OCI-LY7 (cell line): ENCODE measurements at regions not wholly inside any gene's neighbourhood (a gene's known extent, or its start where the extent isn't known, plus 50 kb on each side); places are given as distances from the start of the nearest gene placed in this dataset.

Source experiments
- BruUV-seq: library from RNA; stranded (reverse); fragments of 400-500 nt; replicated peaks from 2 replicates; lab custom pipeline; 2021; lab: Mats Ljungman, UMichigan
- CTCF ChIA-PET: fragments of 300-600 bp; sonication (Branson Sonifier 250); formaldehyde crosslinking; loops from one replicate; lab custom pipeline; 2022; ENCODE audit warnings: antibody characterized with exemption; ENCODE audit not compliant: unreplicated experiment; lab: Charles Lee
- POLR2A ChIA-PET: fragments of 300-600 bp; sonication (Branson Sonifier 250); formaldehyde crosslinking; loops from one replicate; lab custom pipeline; 2022; ENCODE audit warnings: antibody characterized with exemption; lab: Charles Lee
- DNase-seq: peaks from one replicate; pipeline ENCODE4 v3.0.0-alpha.2; 2015; ENCODE audit warnings: low spot score
- H2AFZ ChIP-seq: fragments of 200-600 bp; sonication (generic), shearing (Covaris generic); 2 replicates; pipeline ENCODE4 v1.6.1; 2014; ENCODE audit warnings: mild to moderate bottlenecking, antibody characterized with exemption, low read length, moderate library complexity
- H3K27ac ChIP-seq: fragments of 200-600 bp; sonication (generic); 2 replicates; pipeline ENCODE4 v1.5.1; 2014; ENCODE audit warnings: mixed run types, low read depth, mild to moderate bottlenecking, moderate library complexity, low read length, inconsistent platforms; ENCODE audit not compliant: poor library complexity, severe bottlenecking
- H3K36me3 ChIP-seq: fragments of 200-600 bp; sonication (generic); 2 replicates; pipeline ENCODE4 v1.6.1; 2014; ENCODE audit warnings: mild to moderate bottlenecking, antibody characterized with exemption, low read length, moderate library complexity, mixed read lengths; ENCODE audit not compliant: insufficient read depth
- H3K4me1 ChIP-seq: fragments of 200-600 bp; sonication (generic); 2 replicates; pipeline ENCODE4 v1.5.1; 2014; ENCODE audit warnings: mild to moderate bottlenecking, low read length; ENCODE audit not compliant: insufficient read depth, poor library complexity, severe bottlenecking
- H3K4me2 ChIP-seq: fragments of 200-600 bp; sonication (generic); 2 replicates; pipeline ENCODE4 v1.6.1; 2014; ENCODE audit warnings: mild to moderate bottlenecking, low read length
- H3K4me3 ChIP-seq: fragments of 200-600 bp; sonication (generic); 2 replicates; pipeline ENCODE4 v1.5.1; 2014; ENCODE audit warnings: mild to moderate bottlenecking, low read depth, low read length; ENCODE audit not compliant: poor library complexity, severe bottlenecking
- H3K79me2 ChIP-seq: fragments of 200-600 bp; sonication (generic); 2 replicates; pipeline ENCODE4 v1.6.1; 2016; ENCODE audit warnings: low read depth, mild to moderate bottlenecking, low read length, moderate library complexity, mixed read lengths; ENCODE audit not compliant: insufficient read depth
- H3K9me2 ChIP-seq: fragments of 200-600 bp; sonication (generic); 2 replicates; pipeline ENCODE4 v1.6.1; 2016; ENCODE audit warnings: mild to moderate bottlenecking, low read length, mixed read lengths; ENCODE audit not compliant: insufficient read depth
- H3K9me3 ChIP-seq: fragments of 200-600 bp; sonication (generic); 2 replicates; pipeline ENCODE4 v1.6.1; 2014; ENCODE audit warnings: mild to moderate bottlenecking, mixed run types, low read length, mixed read lengths
- H4K20me1 ChIP-seq: fragments of 200-600 bp; sonication (generic); 2 replicates; pipeline ENCODE4 v1.6.1; 2014; ENCODE audit warnings: mild to moderate bottlenecking, antibody characterized with exemption, low read length, moderate library complexity, mixed read lengths; ENCODE audit not compliant: insufficient read depth
- CTCF ChIP-seq: fragments of 200-600 bp; sonication (generic); conservative IDR thresholded peaks from 2 replicates; pipeline ENCODE4 v1.5.1; 2014; ENCODE audit warnings: mild to moderate bottlenecking, antibody characterized with exemption, low read length, moderate library complexity, mixed read lengths
- EZH2phosphoT487 ChIP-seq: fragments of 200-600 bp; sonication (generic); IDR thresholded peaks from 2 replicates; pipeline ENCODE4 v1.6.1; 2018; ENCODE audit warnings: low read depth, borderline replicate concordance, mild to moderate bottlenecking, mixed run types, antibody characterized with exemption, low read length, moderate library complexity, mixed read lengths
- intact Hi-C: fragments of 100-400 bp; cut with micrococcal nuclease; formaldehyde crosslinking; loops from one replicate; pipeline ENCODE4 v1.10.0; 2022; ENCODE audit not compliant: unreplicated experiment

- TF ChIP-seq EZH2phosphoT487 (no peak), CTCF (no peak)
- Histone ChIP-seq H3K27ac (no peak overlapping the region), H3K4me1 (no peaks in the 10 kb centered on the region), H3K4me2 (no peak overlapping the region), H3K4me3 (no peak overlapping the region), H2AFZ (no peak overlapping the region), H3K9me3 (no peaks in the 10 kb centered on the region), H4K20me1 (no peaks in the 10 kb centered on the region), H3K36me3 (no peaks in the 10 kb centered on the region), H3K9me2 (no peaks in the 10 kb centered on the region), H3K79me2 (no peaks in the 10 kb centered on the region)
- BruUV-seq: no TSS peak
- intact Hi-C loops: no loop called here
- POLR2A ChIA-PET: no interaction called here
- CTCF ChIA-PET: no interaction called here
- no peak for DNase-seq
Observed at GRCh38 chr11:23865341-23865975, 631.4 kb upstream of the LUZP2 start.

DNA sequence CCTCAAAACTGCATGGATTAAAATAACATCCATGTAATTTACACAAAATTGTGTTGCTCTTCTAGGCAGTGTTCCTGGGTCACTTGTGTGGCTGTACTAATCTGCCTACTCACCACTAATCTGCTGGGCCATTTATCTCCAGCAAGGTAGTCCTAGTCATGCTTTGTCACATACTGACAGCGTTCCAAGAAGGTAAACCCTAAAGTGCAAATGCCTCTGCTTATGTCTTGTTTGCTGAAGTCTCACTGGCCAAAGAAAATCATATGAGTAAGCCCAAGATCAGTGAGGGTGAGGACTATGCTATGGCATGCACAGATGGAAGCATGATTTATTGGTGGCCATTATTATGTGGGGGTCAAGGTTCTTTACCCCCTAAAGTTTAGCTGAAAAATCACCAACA, 630.2 kb upstream of the LUZP2 start:
- intact Hi-C loops: no loop called here
- ChIA-PET CTCF (no interaction called here), POLR2A (no interaction called here)
- no peak overlapping the region for H3K27ac ChIP-seq
- H3K9me2 ChIP-seq: no peaks in the 10 kb centered on the region
- no peak overlapping the region for H3K4me3 ChIP-seq
- H2AFZ ChIP-seq: no peak overlapping the region
- DNase-seq: no peak
- H4K20me1 ChIP-seq: no peaks in the 10 kb centered on the region
- H3K4me1 ChIP-seq: no peaks in the 10 kb centered on the region
- TF ChIP-seq CTCF (no peak), EZH2phosphoT487 (no peak)
- no peak overlapping the region for H3K4me2 ChIP-seq
- no peaks in the 10 kb centered on the region for H3K36me3 ChIP-seq
- no peaks in the 10 kb centered on the region for H3K79me2 ChIP-seq
- no peaks in the 10 kb centered on the region for H3K9me3 ChIP-seq
- BruUV-seq: no TSS peak

GRCh38 chr11:23869671-23870070, 627.2 kb upstream of the LUZP2 start:
- H3K4me2 ChIP-seq: no peak overlapping the region
- no peak overlapping the region for H2AFZ ChIP-seq
- no peak for TF ChIP-seq CTCF
- H3K36me3 ChIP-seq: no peaks in the 10 kb centered on the region
- H3K79me2 ChIP-seq: no peaks in the 10 kb centered on the region
- POLR2A ChIA-PET: no interaction called here
- H3K9me3 ChIP-seq: no peaks in the 10 kb centered on the region
- BruUV-seq: no TSS peak
- intact Hi-C loops: no loop called here
- no peaks in the 10 kb centered on the region for H3K9me2 ChIP-seq
- CTCF ChIA-PET: no interaction called here
- H3K4me1 ChIP-seq: no peaks in the 10 kb centered on the region
- H3K27ac ChIP-seq: no peak overlapping the region
- H4K20me1 ChIP-seq: no peaks in the 10 kb centered on the region
- no peak overlapping the region for H3K4me3 ChIP-seq
- no peak for DNase-seq
